ENCODE measurements at regions not wholly inside any gene's neighbourhood (a gene's known extent, or its start where the extent isn't known, plus 50 kb on each side); places are given as distances from the start of the nearest gene placed in this dataset.

- DNase-seq (ENCODE audit: extremely low read depth, insufficient read length): no peak
- TF ChIP-seq CTCF (IDR thresholded peaks at IDR 0.05; ENCODE audit: insufficient read depth, low read length, poor library complexity, severe bottlenecking): no peak
- H3K36me3 ChIP-seq (ENCODE audit: control insufficient read depth, insufficient read depth, low read length): no peaks in the 10 kb centered on the region
- no peak overlapping the region for H3K4me3 ChIP-seq (replicated peaks; ENCODE audit: low read depth, low read length)
- H3K27me3 ChIP-seq (replicated peaks; ENCODE audit: control insufficient read depth, insufficient read depth, low read length): no peaks in the 10 kb centered on the region
Measured at GRCh38 chr5:155114655-155115054, 101.1 kb downstream of the KIF4B start.

- no peaks in the 10 kb centered on the region for H3K36me3 ChIP-seq (ENCODE audit: control insufficient read depth, insufficient read depth, low read length)
- DNase-seq (ENCODE audit: extremely low read depth, insufficient read length): no peak
- no peak for TF ChIP-seq CTCF (IDR thresholded peaks at IDR 0.05; ENCODE audit: insufficient read depth, low read length, poor library complexity, severe bottlenecking)
- H3K4me3 ChIP-seq (replicated peaks; ENCODE audit: low read depth, low read length): no peak overlapping the region
- no peaks in the 10 kb centered on the region for H3K27me3 ChIP-seq (replicated peaks; ENCODE audit: control insufficient read depth, insufficient read depth, low read length)
Measured at GRCh38 chr5:155116456-155117251, 103.1 kb downstream of the KIF4B start.

GRCh38 chr5:155125551-155126095 is 112.1 kb downstream of the KIF4B start:
- DNase-seq (ENCODE audit: extremely low read depth, insufficient read length): no peak
- no peak for TF ChIP-seq CTCF (IDR thresholded peaks at IDR 0.05; ENCODE audit: insufficient read depth, low read length, poor library complexity, severe bottlenecking)
- peaks cover 2% of the 10 kb centered on the region for H3K27me3 ChIP-seq (replicated peaks; ENCODE audit: control insufficient read depth, insufficient read depth, low read length)
- no peak overlapping the region for H3K4me3 ChIP-seq (replicated peaks; ENCODE audit: low read depth, low read length)
- no peaks in the 10 kb centered on the region for H3K36me3 ChIP-seq (ENCODE audit: control insufficient read depth, insufficient read depth, low read length)

GRCh38 chr5:155126573-155126972 is 113.0 kb downstream of the KIF4B start:
- H3K27me3 ChIP-seq (replicated peaks; ENCODE audit: control insufficient read depth, insufficient read depth, low read length): peaks cover 2% of the 10 kb centered on the region
- no peak overlapping the region for H3K4me3 ChIP-seq (replicated peaks; ENCODE audit: low read depth, low read length)
- TF ChIP-seq CTCF (IDR thresholded peaks at IDR 0.05; ENCODE audit: insufficient read depth, low read length, poor library complexity, severe bottlenecking): no peak
- no peaks in the 10 kb centered on the region for H3K36me3 ChIP-seq (ENCODE audit: control insufficient read depth, insufficient read depth, low read length)
- DNase-seq (ENCODE audit: extremely low read depth, insufficient read length): no peak

GRCh38 chr5:155127552-155127951 is 114.0 kb downstream of the KIF4B start:
- Histone ChIP-seq H3K4me3 (replicated peaks; ENCODE audit: low read depth, low read length) (no peak overlapping the region), H3K27me3 (replicated peaks; ENCODE audit: control insufficient read depth, insufficient read depth, low read length) (peaks cover 2% of the 10 kb centered on the region), H3K36me3 (ENCODE audit: control insufficient read depth, insufficient read depth, low read length) (no peaks in the 10 kb centered on the region)
- DNase-seq (ENCODE audit: extremely low read depth, insufficient read length): no peak
- TF ChIP-seq CTCF (IDR thresholded peaks at IDR 0.05; ENCODE audit: insufficient read depth, low read length, poor library complexity, severe bottlenecking): no peak

All from GM06990 (cell line).